ENCODE measurements at regions not wholly inside any gene's neighbourhood (a gene's known extent, or its start where the extent isn't known, plus 50 kb on each side); places are given as distances from the start of the nearest gene placed in this dataset.

DNA sequence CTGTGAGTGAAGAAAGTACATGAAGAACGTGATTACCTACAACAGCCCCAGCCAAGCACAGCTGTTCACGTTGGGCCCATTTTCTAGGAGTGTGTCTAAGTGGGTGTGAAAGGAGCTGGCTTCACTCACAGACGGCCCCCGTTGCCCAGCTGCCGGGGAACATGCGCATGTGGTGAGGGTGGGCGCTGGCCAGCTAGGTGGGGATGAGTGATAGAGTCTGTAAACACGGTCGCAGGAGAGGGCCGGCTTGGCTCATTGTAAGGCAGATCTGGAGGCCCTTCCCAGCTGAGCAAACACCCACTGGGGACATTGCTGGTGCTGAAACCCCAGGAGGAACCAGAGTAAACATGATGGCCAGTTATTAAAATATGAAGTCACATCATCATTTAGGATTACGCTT is 160.5 kb downstream of the TEX29 start:
- TF ChIP-seq, protein P1, sequence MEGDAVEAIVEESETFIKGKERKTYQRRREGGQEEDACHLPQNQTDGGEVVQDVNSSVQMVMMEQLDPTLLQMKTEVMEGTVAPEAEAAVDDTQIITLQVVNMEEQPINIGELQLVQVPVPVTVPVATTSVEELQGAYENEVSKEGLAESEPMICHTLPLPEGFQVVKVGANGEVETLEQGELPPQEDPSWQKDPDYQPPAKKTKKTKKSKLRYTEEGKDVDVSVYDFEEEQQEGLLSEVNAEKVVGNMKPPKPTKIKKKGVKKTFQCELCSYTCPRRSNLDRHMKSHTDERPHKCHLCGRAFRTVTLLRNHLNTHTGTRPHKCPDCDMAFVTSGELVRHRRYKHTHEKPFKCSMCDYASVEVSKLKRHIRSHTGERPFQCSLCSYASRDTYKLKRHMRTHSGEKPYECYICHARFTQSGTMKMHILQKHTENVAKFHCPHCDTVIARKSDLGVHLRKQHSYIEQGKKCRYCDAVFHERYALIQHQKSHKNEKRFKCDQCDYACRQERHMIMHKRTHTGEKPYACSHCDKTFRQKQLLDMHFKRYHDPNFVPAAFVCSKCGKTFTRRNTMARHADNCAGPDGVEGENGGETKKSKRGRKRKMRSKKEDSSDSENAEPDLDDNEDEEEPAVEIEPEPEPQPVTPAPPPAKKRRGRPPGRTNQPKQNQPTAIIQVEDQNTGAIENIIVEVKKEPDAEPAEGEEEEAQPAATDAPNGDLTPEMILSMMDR (IDR thresholded peaks at IDR 0.05) = no peak
- no peak for TF ChIP-seq POLR2A (IDR thresholded peaks at IDR 0.05)

Data from stomach (tissue), 4 donors.